Lung (tissue), 11 donors: ENCODE measurements at regions not wholly inside any gene's neighbourhood (a gene's known extent, or its start where the extent isn't known, plus 50 kb on each side); places are given as distances from the start of the nearest gene placed in this dataset.

ENCODE experiments used
- ATAC-seq: fragments of 200-7000 bp; cut with Tn5 transposase; one replicate; pipeline ENCODE4 v1.9.1; 2020; ENCODE audit warnings: moderate number of reproducible peaks; ENCODE audit not compliant: insufficient read depth, low FRiP score
- DNase-seq, 3 donors: peaks; one replicate each; pipeline ENCODE4 v3.0.0-alpha.2; 2013 to 2017
- H3K27ac ChIP-seq, 2 donors: one replicate each; pipeline ENCODE4 v1.5.1; 2013; ENCODE audit warnings: mild to moderate bottlenecking in 2 of 2, moderate library complexity in 2 of 2, control low read depth in 1 of 2, inconsistent platforms in 1 of 2, low read depth in 1 of 2, low read length in 1 of 2
- H3K27me3 ChIP-seq, 3 donors: one replicate each; pipeline ENCODE4 v1.5.1; 2013; ENCODE audit warnings: low read length in 2 of 3; ENCODE audit not compliant: control insufficient read depth in 3 of 3, insufficient read depth in 3 of 3
- H3K36me3 ChIP-seq, 4 donors: one replicate each; pipeline ENCODE4 v1.5.1; 2013; ENCODE audit warnings: low read length in 4 of 4, mild to moderate bottlenecking in 1 of 4, moderate library complexity in 1 of 4; ENCODE audit not compliant: control insufficient read depth in 4 of 4, insufficient read depth in 4 of 4
- H3K4me1 ChIP-seq, 5 donors: one replicate each; pipeline ENCODE4 v1.5.1; 2013; ENCODE audit warnings: low read length in 5 of 5, mild to moderate bottlenecking in 2 of 5, moderate library complexity in 1 of 5; ENCODE audit not compliant: control insufficient read depth in 5 of 5, insufficient read depth in 5 of 5
- H3K4me3 ChIP-seq: one replicate; pipeline ENCODE4 v1.5.1; 2013; ENCODE audit warnings: mild to moderate bottlenecking, control low read depth, moderate library complexity
- H3K9ac ChIP-seq, 2 donors: one replicate each; pipeline ENCODE4 v1.5.1; 2013; ENCODE audit warnings: low read length in 2 of 2, control low read depth in 1 of 2; ENCODE audit not compliant: insufficient read depth in 1 of 2
- H3K9me3 ChIP-seq, 4 donors: one replicate each; pipeline ENCODE4 v1.5.1; 2013; ENCODE audit warnings: low read length in 3 of 4, mild to moderate bottlenecking in 1 of 4, moderate library complexity in 1 of 4; ENCODE audit not compliant: control insufficient read depth in 4 of 4, insufficient read depth in 3 of 4
- CTCF ChIP-seq: IDR thresholded peaks from 2 replicates; pipeline ENCODE4 v1.5.1; 2012; ENCODE audit warnings: mild to moderate bottlenecking; ENCODE audit errors: control extremely low read depth, extremely low read depth
- WGBS, 2 donors: extraction: QIAGEN DNeasy Blood & Tissue Kit; methylation state at CpG; one replicate each; pipeline ENCODE4 v1.1.7; 2013; 5-methylcytosine and 5-hydroxymethylcytosine counted together
- donor health status: control.
- donor health status: control.
- donor health status: Bipolar disorder and iron deficiency.
- donor health status: healthy.
- donor health status: DM: yes; HTN: yes; CAD: no.

- no peak for TF ChIP-seq CTCF
- 45 to 52% methylated on average over 2 of the region's 2 CpGs for WGBS, 2 donors
- no peaks in the 10 kb centered on the region for H3K27me3 ChIP-seq
- H3K9me3 ChIP-seq = no peaks in the 10 kb centered on the region
- no peaks in the 10 kb centered on the region for H3K36me3 ChIP-seq
- no peak overlapping the region for H3K9ac ChIP-seq
- no peak overlapping the region for H3K4me3 ChIP-seq
- H3K27ac ChIP-seq = no peak overlapping the region
- no peak for ATAC-seq
- no peaks in the 10 kb centered on the region for H3K4me1 ChIP-seq
- DNase-seq = no peak
Observed at GRCh38 chr4:35175894-35176293, 1068.4 kb downstream of the ARAP2 start.

DNA sequence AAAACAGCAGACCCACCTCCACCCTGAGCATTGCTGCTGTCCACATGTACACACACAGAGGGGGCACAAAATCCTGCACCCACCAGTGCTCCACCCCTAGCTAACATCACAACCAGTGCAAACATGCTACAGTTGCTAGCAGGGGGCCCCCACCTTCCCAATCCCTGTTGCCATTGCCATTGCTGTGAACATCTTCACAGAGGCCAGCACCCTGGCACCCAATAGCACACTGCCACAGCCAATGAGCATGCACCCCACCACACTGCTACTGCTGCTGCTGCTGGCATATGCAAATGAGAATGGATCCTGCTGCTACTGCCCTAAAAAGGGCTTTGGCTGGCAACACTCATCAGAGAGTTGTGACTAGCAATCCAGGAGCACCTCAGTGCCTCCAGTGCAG, 1061.9 kb downstream of the ARAP2 start:
- Histone ChIP-seq H3K4me1 (no peaks in the 10 kb centered on the region), H3K4me3 (no peak overlapping the region), H3K27me3 (no peaks in the 10 kb centered on the region), H3K27ac (no peak overlapping the region), H3K36me3 (no peaks in the 10 kb centered on the region), H3K9me3 (peaks cover 0 to 6% (median 2%) of the 10 kb centered on the region in 4 donors), H3K9ac (no peak overlapping the region)
- ATAC-seq = no peak
- DNase-seq = no peak
- no peak for TF ChIP-seq CTCF

- Histone ChIP-seq H3K27me3 (no peaks in the 10 kb centered on the region), H3K4me3 (no peak overlapping the region), H3K27ac (no peak overlapping the region), H3K36me3 (no peaks in the 10 kb centered on the region), H3K9me3 (no peaks in the 10 kb centered on the region), H3K4me1 (no peaks in the 10 kb centered on the region), H3K9ac (no peak overlapping the region)
- no peak for TF ChIP-seq CTCF
- 50 to 58% methylated on average over 3 of the region's 3 CpGs for WGBS, 2 donors
- DNase-seq = no peak
- no peak for ATAC-seq
Observed at GRCh38 chr4:35189988-35190613, 1054.2 kb downstream of the ARAP2 start.

DNA sequence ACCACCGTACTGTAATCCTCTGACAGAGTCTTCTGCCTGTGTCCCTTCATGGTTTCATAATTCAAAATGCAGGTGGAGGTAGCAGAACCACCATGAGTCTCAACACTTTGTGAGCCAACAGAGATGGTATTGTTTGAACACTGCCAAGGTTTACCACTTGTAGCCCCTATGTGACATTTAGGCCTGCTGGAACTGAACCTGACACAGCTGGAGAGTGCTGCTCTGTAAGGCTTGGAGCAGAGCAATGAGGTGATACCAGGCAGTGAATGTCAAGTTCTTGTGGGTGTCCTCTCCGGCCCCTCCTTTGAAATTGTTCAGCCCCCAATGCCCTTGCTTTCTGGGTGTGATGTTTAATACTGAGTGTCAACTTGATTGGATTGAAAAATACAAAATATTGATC, 1042.9 kb downstream of the ARAP2 start:
- no peak for DNase-seq
- Histone ChIP-seq H3K36me3 (no peaks in the 10 kb centered on the region), H3K4me3 (no peak overlapping the region), H3K27me3 (no peaks in the 10 kb centered on the region), H3K27ac (no peak overlapping the region), H3K9ac (no peak overlapping the region), H3K4me1 (no peaks in the 10 kb centered on the region), H3K9me3 (no peaks in the 10 kb centered on the region)
- WGBS, 2 donors = 91 to 92% methylated on average over 2 of the region's 2 CpGs
- no peak for TF ChIP-seq CTCF
- no peak for ATAC-seq
